SIG-M5 treated with dmso at 0.1 percent for 504 hours (cell line): ENCODE measurements at regions not wholly inside any gene's neighbourhood (a gene's known extent, or its start where the extent isn't known, plus 50 kb on each side); places are given as distances from the start of the nearest gene placed in this dataset.
"Not testable (repeated sequence)": the region's sequence is repeated elsewhere in the genome, so short reads cannot be mapped to it uniquely, and the experiment has no call there.

Source experiments
- DNase-seq: peaks from one replicate; lab custom pipeline; 2025; ENCODE audit not compliant: unreplicated experiment; lab: John Stamatoyannopoulos, UW

DNA sequence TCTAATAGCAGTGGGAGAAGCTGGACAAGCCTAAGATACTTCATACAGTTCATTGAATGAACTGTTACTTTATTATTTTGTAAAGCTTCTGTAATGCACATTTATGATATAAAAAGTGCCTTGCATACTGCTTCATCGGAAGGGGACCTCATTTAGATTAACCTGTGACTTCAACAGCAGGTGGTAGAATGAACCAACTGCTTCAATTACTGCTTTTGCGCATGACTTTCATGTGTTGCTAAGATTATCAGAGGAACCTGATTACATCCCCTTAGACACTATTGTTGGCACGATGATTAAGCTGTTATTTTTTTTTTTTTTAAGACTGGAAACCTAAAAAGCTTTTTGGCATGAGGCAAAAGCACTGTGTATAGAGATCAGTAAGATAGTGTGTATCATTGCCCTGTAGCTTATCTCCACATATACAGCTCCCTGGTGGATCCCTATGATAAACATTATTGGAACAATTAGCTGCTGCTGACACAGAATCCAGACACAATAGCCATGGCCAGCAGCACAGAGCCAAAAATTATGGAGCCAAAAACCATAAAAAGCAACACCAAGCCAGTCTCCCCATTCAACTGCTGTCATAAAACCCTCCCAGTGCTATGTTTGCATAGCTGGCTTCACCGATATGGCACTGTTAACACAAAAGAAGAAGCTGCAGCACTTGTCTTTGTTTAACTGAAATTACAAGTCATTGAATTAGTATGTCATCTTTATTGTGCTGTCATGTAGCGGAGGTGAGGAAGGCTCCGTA lies 731.6 kb upstream of the MMS22L start:
- DNase-seq: no peak

- DNase-seq: no peak
These were observed 733.5 kb upstream of the MMS22L start for GRCh38 chr6:98016565-98016964.

GRCh38 chr6:98020222-98020621 lies 737.2 kb upstream of the MMS22L start:
- DNase-seq: no peak

- DNase-seq: no peak
These were observed 741.3 kb upstream of the MMS22L start for GRCh38 chr6:98024359-98024758.

DNA sequence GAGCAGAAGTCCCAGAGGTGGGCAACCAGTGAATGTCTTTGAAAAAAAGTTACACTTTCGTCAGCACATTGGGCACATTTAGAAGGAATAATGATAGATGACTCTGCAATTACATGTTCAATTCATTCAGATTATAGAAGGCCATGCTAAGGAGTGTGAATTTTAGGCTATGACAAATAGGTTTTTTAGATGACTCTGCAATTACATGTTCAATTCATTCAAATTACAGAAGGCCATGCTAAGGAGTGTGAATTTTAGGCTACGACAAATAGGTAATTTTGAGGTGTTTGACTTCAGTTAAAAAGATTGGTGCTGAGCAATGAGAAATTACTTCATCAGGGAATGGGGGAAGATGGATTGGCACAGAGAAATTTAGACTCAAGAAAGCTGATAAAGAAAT lies 744.9 kb upstream of the MMS22L start:
- DNase-seq: no peak

DNA sequence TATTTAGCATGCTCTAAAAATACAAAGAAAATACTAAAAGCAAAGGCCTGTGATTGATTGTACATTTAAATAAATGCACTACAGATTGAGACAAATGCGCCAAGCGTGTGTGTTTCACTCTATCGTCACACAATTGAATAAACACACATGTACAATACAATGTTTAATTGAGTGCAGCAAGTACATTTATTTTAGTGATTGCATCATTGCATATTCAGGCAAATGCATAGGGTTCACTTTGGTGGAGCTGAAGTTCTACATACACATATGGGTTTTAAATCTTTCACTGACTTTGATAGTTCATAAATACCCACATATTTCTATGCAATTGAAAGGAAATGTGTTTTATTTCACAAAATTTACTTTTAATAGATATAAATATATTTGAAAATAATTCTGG lies 750.6 kb upstream of the MMS22L start:
- DNase-seq: no peak

DNA sequence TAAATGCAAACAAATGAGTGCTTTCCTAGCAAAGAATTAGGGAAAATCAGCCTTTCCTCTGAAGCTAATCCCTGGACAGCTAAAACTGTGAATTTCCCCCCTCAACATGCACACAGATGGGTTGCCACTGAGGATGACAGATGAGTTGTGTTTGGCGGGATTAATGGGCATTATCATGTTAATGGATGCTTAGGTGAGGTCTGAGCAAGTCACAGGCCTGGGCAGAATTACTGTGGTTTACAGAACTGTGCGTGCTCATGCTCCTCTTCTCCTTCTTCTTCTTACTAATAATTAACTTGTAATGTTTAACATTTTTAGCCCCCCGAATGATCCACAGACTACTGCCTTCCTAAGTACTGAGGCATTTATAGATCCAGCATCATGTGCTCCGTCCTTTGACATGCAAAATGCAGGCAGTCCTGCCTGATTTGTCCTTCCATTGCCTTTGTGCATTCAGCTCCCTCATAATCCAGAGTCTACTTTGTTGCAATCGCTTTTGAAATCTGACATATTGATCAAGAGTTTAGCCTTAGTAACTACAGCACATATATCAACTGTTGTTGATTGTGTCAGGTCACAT lies 753.4 kb upstream of the MMS22L start:
- no peak for DNase-seq

DNA sequence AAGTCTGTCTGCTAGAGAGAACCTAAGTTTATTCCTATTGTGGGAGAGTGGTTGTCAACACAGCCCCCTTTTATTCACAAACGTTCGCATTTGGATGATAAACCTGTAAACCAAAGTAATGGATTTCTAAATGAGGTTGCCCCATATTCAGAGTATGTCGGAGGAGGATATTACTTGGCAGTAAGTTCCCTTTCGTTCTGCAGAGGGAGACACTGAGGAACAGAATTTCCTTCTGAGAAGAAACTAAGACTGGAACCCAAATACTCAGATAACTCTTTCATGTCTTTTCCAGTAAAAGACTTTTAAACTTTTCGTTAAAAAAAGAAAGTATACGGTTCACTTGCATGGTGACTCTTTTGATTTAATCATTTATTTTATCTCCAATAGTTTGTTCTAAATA lies 754.6 kb upstream of the MMS22L start:
- no peak for DNase-seq

DNA sequence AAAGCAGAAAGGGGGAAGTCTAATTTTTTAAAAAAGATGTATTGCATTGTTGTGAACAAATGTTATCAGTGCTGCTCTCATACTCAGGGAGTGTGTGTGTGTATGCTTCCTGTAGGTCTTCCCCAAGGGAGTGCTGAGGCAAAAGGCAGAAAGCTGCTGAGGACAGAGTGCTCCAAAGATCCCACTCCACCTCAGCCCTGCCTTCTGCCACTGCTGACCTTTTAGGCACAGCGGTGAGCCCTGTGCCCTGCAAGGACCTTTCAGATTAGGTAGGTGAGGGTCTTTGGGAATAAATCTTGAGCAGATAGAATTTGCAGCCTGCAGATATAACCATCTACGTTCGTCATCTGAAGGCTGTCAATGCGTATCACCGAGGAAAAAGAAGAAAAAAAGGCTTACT lies 756.4 kb upstream of the MMS22L start:
- DNase-seq: no peak

DNA sequence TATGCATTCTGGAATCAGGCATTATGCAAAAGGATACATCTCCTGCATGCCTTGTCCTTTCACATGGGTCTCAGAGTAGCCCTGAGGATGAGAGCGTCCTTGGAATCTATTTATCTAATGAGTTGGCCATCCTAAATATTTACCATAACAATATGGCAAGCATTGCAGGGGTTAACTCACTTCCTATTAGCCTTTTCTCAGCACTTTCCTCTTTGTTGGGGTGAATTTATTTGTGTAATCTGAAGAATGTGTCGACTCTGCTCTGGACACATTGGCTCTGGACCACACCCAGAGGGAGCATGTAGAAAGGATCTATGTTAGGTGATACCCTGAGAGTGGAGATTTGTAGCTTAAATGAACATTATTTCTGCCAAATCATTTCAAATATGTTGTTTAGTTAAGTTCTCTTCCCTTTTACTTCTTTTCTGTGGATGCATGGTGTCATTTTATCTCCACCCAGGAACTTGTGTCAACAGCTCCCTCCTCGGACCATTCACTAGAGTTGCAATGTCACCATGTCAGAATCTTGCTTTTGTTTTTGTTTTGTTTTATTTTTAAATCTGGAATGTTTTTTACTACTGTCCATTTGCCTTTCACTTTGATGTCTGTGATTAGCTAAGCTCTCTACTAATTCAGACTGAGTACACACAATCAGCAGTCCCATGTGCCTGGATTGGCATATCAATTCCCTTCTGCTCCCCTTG lies 757.0 kb upstream of the MMS22L start:
- no peak for DNase-seq

GRCh38 chr6:98041056-98041455 lies 758.0 kb upstream of the MMS22L start:
- DNase-seq: no peak

DNA sequence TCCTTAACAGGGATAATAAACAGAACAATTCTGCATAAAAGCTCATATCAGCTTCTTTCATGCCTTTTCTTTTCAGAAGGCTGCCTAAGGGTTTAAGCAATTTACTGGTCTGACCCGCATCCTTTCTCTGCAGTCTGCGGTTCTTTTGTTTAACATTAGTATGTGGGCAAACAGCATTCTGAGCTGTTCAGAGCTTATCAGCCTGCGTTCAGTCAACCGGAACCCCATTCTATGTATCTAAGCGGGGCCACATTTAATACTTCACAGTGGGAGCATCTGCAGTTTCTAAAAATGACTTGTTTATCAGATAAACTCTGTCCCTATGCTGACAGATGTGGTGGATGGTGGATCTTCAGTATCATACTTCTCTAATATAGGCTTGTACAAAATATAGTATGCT lies 758.9 kb upstream of the MMS22L start:
- no peak for DNase-seq

- DNase-seq: no peak
These were observed 761.1 kb upstream of the MMS22L start for GRCh38 chr6:98044151-98044561.

- no peak for DNase-seq
These were observed 761.9 kb upstream of the MMS22L start for GRCh38 chr6:98044791-98045470.

DNA sequence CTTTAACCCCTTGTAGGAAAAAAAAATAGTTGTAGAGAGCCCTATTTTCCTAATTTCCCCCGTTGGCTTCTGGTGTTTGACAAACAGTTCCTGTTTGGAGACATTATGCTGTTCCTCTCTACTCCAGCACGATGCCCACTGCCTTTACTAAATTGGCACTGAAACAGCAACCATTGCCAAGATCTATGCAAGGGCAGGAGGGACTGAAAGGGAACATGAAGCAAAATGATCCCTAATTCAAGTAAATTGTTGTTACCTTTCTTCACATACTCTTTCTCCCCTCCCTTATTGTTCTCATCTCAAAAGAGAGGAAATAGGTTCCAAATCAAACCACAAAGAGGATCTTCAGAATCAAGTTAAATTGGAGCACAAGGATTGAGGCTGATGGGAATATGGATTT lies 764.1 kb upstream of the MMS22L start:
- no peak for DNase-seq

DNA sequence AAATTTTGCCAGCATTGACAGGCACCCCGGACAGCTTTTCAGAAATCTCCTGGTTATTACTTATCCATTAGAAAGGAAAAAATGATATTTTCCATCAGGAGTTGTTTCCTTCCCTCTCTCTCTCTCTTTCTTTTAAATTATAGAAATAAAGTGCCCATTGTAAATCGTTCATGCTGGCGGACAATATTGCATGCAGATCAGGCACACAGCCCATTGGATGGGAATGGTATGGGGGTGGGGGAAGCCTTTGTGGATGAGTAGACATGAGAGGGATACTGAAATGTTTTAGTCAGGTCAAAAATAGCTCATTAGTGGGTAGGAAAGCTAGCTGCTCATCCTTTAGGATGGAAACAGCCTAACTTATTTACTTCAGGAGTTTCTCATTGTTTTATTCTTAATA lies 764.9 kb upstream of the MMS22L start:
- no peak for DNase-seq

DNA sequence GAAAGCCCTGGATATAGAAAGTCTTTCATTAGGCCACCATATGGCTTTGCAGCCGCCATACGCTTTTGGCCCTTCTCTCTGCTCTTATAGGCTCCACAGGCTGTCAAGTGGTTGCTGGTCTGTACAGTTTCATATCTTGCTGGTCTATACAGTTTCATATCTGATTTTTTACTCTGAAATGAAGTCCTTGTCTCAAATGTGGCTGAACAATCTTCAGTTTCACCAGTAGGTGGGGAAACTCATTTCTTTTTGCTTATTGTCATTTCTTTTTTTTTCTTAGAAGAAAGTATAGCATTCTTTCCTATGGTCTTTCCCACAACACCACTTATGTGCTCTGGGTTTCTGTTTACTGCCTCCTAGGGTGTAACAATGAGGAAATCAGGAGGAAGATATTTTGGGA lies 771.4 kb upstream of the MMS22L start:
- peak; percentile 20 for DNase-seq

DNA sequence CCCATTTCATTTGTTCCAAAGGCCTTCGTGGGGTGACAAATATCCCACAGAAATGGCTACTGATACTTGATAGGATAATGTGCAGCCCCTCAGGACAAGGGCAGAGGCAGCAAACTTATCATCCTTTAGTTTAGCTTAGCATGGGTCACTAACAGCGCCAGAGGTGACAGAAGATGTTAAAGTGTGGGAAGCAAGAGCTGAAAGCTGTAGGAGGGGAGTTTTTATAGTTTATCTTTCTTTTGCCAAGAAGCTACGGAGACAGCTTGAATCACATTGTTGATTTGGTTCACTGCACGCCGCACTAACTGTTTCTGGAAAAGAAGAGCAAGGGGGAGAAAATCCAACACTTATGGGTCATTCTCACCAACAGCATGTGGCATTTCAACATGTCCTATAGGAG lies 773.9 kb upstream of the MMS22L start:
- no peak for DNase-seq

DNA sequence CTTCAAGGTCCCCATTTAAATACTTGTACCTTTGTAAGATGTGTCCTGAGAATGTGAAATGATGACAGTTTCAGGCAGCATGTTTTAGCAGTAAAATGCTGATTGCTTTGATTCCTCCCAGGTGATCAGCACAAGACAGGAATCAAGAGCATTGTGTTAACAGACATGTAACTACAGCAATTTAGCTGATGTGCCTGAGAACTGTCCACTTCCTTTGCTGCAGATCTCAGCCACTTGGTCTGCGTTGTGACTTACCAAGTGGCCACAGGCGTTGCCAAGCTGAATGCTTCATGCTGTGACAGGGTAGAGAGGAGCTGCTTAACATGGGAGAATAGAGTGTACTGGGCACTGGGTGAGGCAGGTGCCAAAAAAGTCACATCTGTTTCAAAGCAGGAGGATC lies 767.0 kb upstream of the POU3F2 start:
- no peak for DNase-seq

- DNase-seq: not testable (repeated sequence)
These were observed 745.8 kb upstream of the POU3F2 start for GRCh38 chr6:98088537-98088936.

DNA sequence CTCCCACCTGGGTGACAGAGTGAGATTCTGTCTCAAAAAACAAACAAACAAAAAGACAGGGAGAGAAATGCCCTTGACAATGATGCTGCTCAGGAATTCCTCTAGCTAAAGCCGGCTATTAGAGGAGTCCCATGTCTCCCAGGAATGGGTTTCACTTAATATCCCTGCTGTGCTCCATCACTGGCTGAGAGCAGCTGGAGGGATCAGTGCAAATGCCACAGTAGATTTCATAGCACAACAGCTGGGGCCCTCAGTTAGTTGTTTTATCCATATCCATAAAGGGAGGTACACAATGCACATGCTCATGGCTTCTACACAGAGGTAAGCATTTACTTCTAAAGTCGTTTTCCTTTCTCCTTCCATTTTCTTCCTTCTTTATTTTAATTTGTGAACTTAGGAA lies 742.0 kb upstream of the POU3F2 start:
- no peak for DNase-seq

DNA sequence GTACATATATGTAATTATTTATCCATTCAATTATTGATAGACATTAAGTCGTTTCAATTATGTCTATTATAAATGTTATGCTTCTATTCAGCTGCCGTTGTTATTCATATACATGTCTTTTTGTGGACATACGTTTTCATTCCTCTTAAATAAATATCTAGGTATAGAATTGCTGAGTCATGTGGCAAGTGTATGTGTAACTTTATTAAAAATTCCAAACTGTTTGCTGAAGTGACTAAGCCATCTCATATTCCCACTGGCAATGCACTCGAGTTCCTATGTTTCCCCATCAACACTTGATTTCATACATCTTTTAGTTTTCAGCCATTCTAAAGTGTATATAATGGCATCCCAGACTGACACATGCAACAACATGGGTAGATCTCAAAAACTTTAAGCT lies 739.7 kb upstream of the POU3F2 start:
- no peak for DNase-seq
